ENCODE measurements at regions not wholly inside any gene's neighbourhood (a gene's known extent, or its start where the extent isn't known, plus 50 kb on each side); places are given as distances from the start of the nearest gene placed in this dataset.

- TF ChIP-seq CTCF (IDR thresholded peaks at IDR 0.05) (no peak), POLR2A (IDR thresholded peaks at IDR 0.05) (no peak)
These were observed 640.1 kb downstream of the EPHA4 start for GRCh38 chr2:220932041-220932440.

Data from body of pancreas (tissue), 4 donors.